IMR-90 (cell line): ENCODE measurements at regions not wholly inside any gene's neighbourhood (a gene's known extent, or its start where the extent isn't known, plus 50 kb on each side); places are given as distances from the start of the nearest gene placed in this dataset.

Source experiments
- ATAC-seq: fragments of 200-7000 bp; cut with Tn5 transposase; 2 replicates; pipeline ENCODE4 v1.9.1; 2020; ENCODE audit warnings: low read depth, mild to moderate bottlenecking, moderate library complexity
- BruUV-seq: library from RNA; stranded (reverse); fragments of 400-500 nt; replicated peaks from 2 replicates; lab custom pipeline; 2021; lab: Mats Ljungman, UMichigan
- CTCF ChIA-PET: fragments of 300-600 bp; formaldehyde crosslinking; extraction: SDS; loops from one replicate; lab custom pipeline; 2021; ENCODE audit warnings: antibody characterized with exemption; lab: Yijun Ruan, JAX
- POLR2A ChIA-PET: fragments of 300-600 bp; sonication (Branson Sonifier 250); formaldehyde crosslinking; loops from one replicate; lab custom pipeline; 2022; ENCODE audit warnings: antibody characterized with exemption; ENCODE audit not compliant: unreplicated experiment; lab: Charles Lee
- DNase-seq: peaks from one replicate; pipeline ENCODE4 v3.0.0; 2013
- H2AFZ ChIP-seq: replicated peaks from 2 replicates; pipeline ENCODE3; 2013; ENCODE audit warnings: low read length, mild to moderate bottlenecking; ENCODE audit not compliant: poor library complexity
- H2AK5ac ChIP-seq: 2 replicates; pipeline ENCODE4 v1.6.1; 2013; ENCODE audit warnings: low read depth, low read length, inconsistent platforms
- H2AK9ac ChIP-seq: replicated peaks from 2 replicates; pipeline ENCODE3; 2013; ENCODE audit warnings: mild to moderate bottlenecking, low read depth, low read length, moderate library complexity; ENCODE audit not compliant: poor library complexity
- H2BK120ac ChIP-seq: 2 replicates; pipeline ENCODE4 v1.6.1; 2013; ENCODE audit warnings: low read depth, low read length, inconsistent platforms
- H2BK15ac ChIP-seq: 3 replicates; pipeline ENCODE4 v1.6.1; 2013; ENCODE audit warnings: low read depth, low read length, inconsistent platforms
- H2BK20ac ChIP-seq: 2 replicates; pipeline ENCODE4 v1.6.1; 2013; ENCODE audit warnings: low read depth, mild to moderate bottlenecking, inconsistent platforms, low read length, moderate library complexity
- H2BK5ac ChIP-seq: 2 replicates; pipeline ENCODE4 v1.6.1; 2013; ENCODE audit warnings: mild to moderate bottlenecking, low read depth, low read length, inconsistent platforms; ENCODE audit not compliant: poor library complexity, severe bottlenecking
- H3K14ac ChIP-seq: replicated peaks from 2 replicates; pipeline ENCODE4 v1.6.1; 2013; ENCODE audit warnings: low read depth, low read length, inconsistent platforms
- H3K18ac ChIP-seq: 2 replicates; pipeline ENCODE4 v1.6.1; 2013; ENCODE audit warnings: low read depth, low read length, control low read depth
- H3K23ac ChIP-seq: 2 replicates; pipeline ENCODE4 v1.6.1; 2013; ENCODE audit warnings: low read depth, low read length, inconsistent platforms
- H3K27ac ChIP-seq: 2 replicates; pipeline ENCODE4 v1.5.1; 2013; ENCODE audit warnings: mild to moderate bottlenecking, control low read depth, low read length; ENCODE audit not compliant: insufficient read depth
- H3K27me3 ChIP-seq: 2 replicates; pipeline ENCODE4 v1.6.1; 2013; ENCODE audit warnings: low read length; ENCODE audit not compliant: control insufficient read depth, insufficient read depth
- H3K36me3 ChIP-seq: 2 replicates; pipeline ENCODE4 v1.6.1; 2013; ENCODE audit warnings: low read length, mixed read lengths; ENCODE audit not compliant: control insufficient read depth, insufficient read depth
- H3K4ac ChIP-seq: 2 replicates; pipeline ENCODE4 v1.6.1; 2013; ENCODE audit warnings: low read depth, low read length, inconsistent platforms
- H3K4me1 ChIP-seq: 2 replicates; pipeline ENCODE4 v1.6.1; 2013; ENCODE audit warnings: low read length, mixed read lengths; ENCODE audit not compliant: control insufficient read depth, insufficient read depth
- H3K4me2 ChIP-seq: 2 replicates; pipeline ENCODE4 v1.6.1; 2013; ENCODE audit warnings: low read depth, mild to moderate bottlenecking, control low read depth, low read length, moderate library complexity
- H3K4me3 ChIP-seq: 2 replicates; pipeline ENCODE4 v1.5.1; 2013; ENCODE audit warnings: low read depth, mild to moderate bottlenecking, control low read depth, low read length, moderate library complexity; ENCODE audit not compliant: insufficient read depth
- H3K56ac ChIP-seq: 2 replicates; pipeline ENCODE4 v1.6.1; 2013; ENCODE audit warnings: low read length, inconsistent platforms; ENCODE audit not compliant: insufficient read depth; ENCODE audit errors: extremely low read depth
- H3K79me1 ChIP-seq, 2 experiments: 2 replicates each; pipeline ENCODE4 v1.6.1; 2013; ENCODE audit warnings: low read length in 2 of 2, inconsistent platforms in 1 of 2, low read depth in 1 of 2
- H3K9ac ChIP-seq: 2 replicates; pipeline ENCODE4 v1.6.1; 2013; ENCODE audit warnings: low read depth, low read length, control low read depth
- H3K9me1 ChIP-seq: 2 replicates; pipeline ENCODE4 v1.6.1; 2013; ENCODE audit warnings: low read length, inconsistent platforms; ENCODE audit not compliant: insufficient read depth
- H3K9me3 ChIP-seq: 2 replicates; pipeline ENCODE4 v1.6.1; 2013; ENCODE audit warnings: low read length; ENCODE audit not compliant: control insufficient read depth, insufficient read depth
- H4K20me1 ChIP-seq: 2 replicates; pipeline ENCODE4 v1.6.1; 2013; ENCODE audit warnings: low read length, inconsistent platforms; ENCODE audit not compliant: insufficient read depth
- H4K5ac ChIP-seq: 2 replicates; pipeline ENCODE4 v1.6.1; 2013; ENCODE audit warnings: mild to moderate bottlenecking, low read depth, low read length, control low read depth
- H4K8ac ChIP-seq, 2 experiments: 2 replicates each; pipeline ENCODE4 v1.6.1; 2013; ENCODE audit warnings: low read depth in 2 of 2, low read length in 2 of 2, control low read depth in 1 of 2, inconsistent platforms in 1 of 2
- H4K91ac ChIP-seq: 2 replicates; pipeline ENCODE4 v1.6.1; 2013; ENCODE audit warnings: low read depth, low read length, inconsistent platforms; ENCODE audit not compliant: insufficient read depth
- BHLHE40 ChIP-seq: fragments of 150-350 bp; IDR thresholded peaks from 2 replicates; pipeline ENCODE4 v1.6.1; 2016; ENCODE audit warnings: mild to moderate bottlenecking, low read depth, low read length
- CEBPB ChIP-seq: IDR thresholded peaks from 2 replicates; pipeline ENCODE4 v1.6.1; 2012; ENCODE audit warnings: low read depth, low read length, improper control_type of control experiment
- CHD1 ChIP-seq: IDR thresholded peaks from 2 replicates; pipeline ENCODE4 v1.6.1; 2012; ENCODE audit warnings: low read depth, low read length, improper control_type of control experiment
- FOS ChIP-seq: fragments of 150-350 bp; IDR thresholded peaks from 2 replicates; pipeline ENCODE4 v1.6.1; 2016; ENCODE audit warnings: low read depth, low read length
- MAFK ChIP-seq: IDR thresholded peaks from 2 replicates; pipeline ENCODE4 v1.6.1; 2012; ENCODE audit warnings: low read depth, low read length, improper control_type of control experiment
- MAZ ChIP-seq: IDR thresholded peaks from 2 replicates; pipeline ENCODE4 v1.6.1; 2012; ENCODE audit warnings: low read depth, mild to moderate bottlenecking, low read length, improper control_type of control experiment, moderate library complexity, borderline replicate concordance
- MXI1 ChIP-seq: IDR thresholded peaks from 2 replicates; pipeline ENCODE4 v1.6.1; 2012; ENCODE audit warnings: low read depth, mild to moderate bottlenecking, low read length, moderate library complexity, borderline replicate concordance
- NFE2L2 ChIP-seq: fragments of 150-350 bp; IDR thresholded peaks from 2 replicates; pipeline ENCODE4 v1.6.1; 2016; ENCODE audit warnings: low read depth, mild to moderate bottlenecking, low read length
- POLR2A ChIP-seq: IDR thresholded peaks from 2 replicates; pipeline ENCODE4 v1.6.1; 2012; ENCODE audit warnings: mild to moderate bottlenecking, low read depth, low read length
- RAD21 ChIP-seq: IDR thresholded peaks from 2 replicates; pipeline ENCODE4 v1.6.1; 2012; ENCODE audit warnings: low read length, improper control_type of control experiment
- RCOR1 ChIP-seq: IDR thresholded peaks from 2 replicates; pipeline ENCODE4 v1.6.1; 2012; ENCODE audit warnings: mild to moderate bottlenecking, low read length, improper control_type of control experiment; ENCODE audit not compliant: insufficient replicate concordance
- RFX5 ChIP-seq: IDR thresholded peaks from 2 replicates; pipeline ENCODE4 v1.8.0; 2012; ENCODE audit warnings: low read depth, mild to moderate bottlenecking, low read length, moderate library complexity
- SMC3 ChIP-seq: fragments of 150-350 bp; IDR thresholded peaks from 2 replicates; pipeline ENCODE4 v1.6.1; 2016; ENCODE audit warnings: low read depth, mild to moderate bottlenecking, antibody characterized with exemption, low read length, moderate library complexity
- WGBS, 2 experiments: methylation state at CpG; one replicate each; pipeline versions ENCODE4 v1.1.5 to v1.1.7; 2013; ENCODE audit warnings: missing lambda C conversion rate in 2 of 2; ENCODE audit not compliant: insufficient read length in 1 of 2; ENCODE audit errors: extremely low coverage in 2 of 2; 5-methylcytosine and 5-hydroxymethylcytosine counted together
- dilution Hi-C: fragments of 300-500 bp; cut with HindIII; formaldehyde crosslinking; loops from one replicate; pipeline ENCODE4 v1.14.3; 2018; ENCODE audit warnings: low sequenced_read_pairs; ENCODE audit not compliant: unreplicated experiment
- in situ Hi-C: fragments of 300-500 bp; cut with MboI; formaldehyde crosslinking; loops from 3 replicates; pipeline ENCODE4 v1.14.3; 2019; ENCODE audit warnings: low sequenced_read_pairs, inconsistent platforms, mixed read lengths
- intact Hi-C: fragments of 100-400 bp; cut with micrococcal nuclease; formaldehyde crosslinking; loops from 2 replicates; pipeline ENCODE4 v1.10.0; 2022
- TF ChIP-seq, protein P1 (sequence below): fragments of 150-350 bp; IDR thresholded peaks from 2 replicates; pipeline ENCODE4 v1.6.1; 2017; ENCODE audit warnings: mild to moderate bottlenecking, antibody characterized with exemption, low read length, low read depth
- TF ChIP-seq, protein P2 (sequence below): conservative IDR thresholded peaks from 2 replicates; pipeline ENCODE4 v1.5.1; 2012; ENCODE audit warnings: mild to moderate bottlenecking, low read depth, low read length, improper control_type of control experiment

DNA sequence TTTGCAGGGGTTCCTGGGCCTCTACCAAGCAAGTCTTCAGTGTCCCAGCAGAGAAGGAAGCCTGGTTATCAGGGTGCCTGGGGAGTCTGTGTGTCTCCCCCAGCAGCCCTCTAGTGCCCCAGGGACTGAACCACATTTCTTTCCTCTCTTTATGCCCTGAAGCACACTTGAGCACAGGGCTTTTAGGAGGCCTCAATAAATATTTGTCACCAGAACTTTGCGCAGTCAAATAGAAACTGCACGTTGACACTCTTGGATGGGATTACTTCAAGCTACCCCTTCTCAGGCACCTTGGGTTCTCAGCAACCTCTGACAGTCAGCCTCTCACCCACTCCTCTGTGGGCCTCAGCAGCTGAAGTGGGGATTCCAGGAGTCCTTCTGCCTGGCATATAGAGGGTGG, 226.6 kb upstream of the HES1 start:
- H3K9me1 ChIP-seq, result no peaks in the 10 kb centered on the region
- no peak overlapping the region for H2AK9ac ChIP-seq
- H4K91ac ChIP-seq, result no peak overlapping the region
- H4K5ac ChIP-seq, result no peak overlapping the region
- H3K27ac ChIP-seq, result no peak overlapping the region
- H3K9ac ChIP-seq, result no peak overlapping the region
- H3K18ac ChIP-seq, result no peak overlapping the region
- TF ChIP-seq, protein P1, sequence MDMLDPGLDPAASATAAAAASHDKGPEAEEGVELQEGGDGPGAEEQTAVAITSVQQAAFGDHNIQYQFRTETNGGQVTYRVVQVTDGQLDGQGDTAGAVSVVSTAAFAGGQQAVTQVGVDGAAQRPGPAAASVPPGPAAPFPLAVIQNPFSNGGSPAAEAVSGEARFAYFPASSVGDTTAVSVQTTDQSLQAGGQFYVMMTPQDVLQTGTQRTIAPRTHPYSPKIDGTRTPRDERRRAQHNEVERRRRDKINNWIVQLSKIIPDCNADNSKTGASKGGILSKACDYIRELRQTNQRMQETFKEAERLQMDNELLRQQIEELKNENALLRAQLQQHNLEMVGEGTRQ, result no peak
- no peak for TF ChIP-seq FOS
- TF ChIP-seq MXI1, result no peak
- no peak for TF ChIP-seq POLR2A
- no peak for TF ChIP-seq RAD21
- no peak for TF ChIP-seq MAZ
- no peak for TF ChIP-seq BHLHE40
- no peak for TF ChIP-seq SMC3
- no peak for TF ChIP-seq NFE2L2
- TF ChIP-seq CEBPB, result no peak
- no peak for TF ChIP-seq CHD1
- no peak for TF ChIP-seq RCOR1
- TF ChIP-seq, protein P2, sequence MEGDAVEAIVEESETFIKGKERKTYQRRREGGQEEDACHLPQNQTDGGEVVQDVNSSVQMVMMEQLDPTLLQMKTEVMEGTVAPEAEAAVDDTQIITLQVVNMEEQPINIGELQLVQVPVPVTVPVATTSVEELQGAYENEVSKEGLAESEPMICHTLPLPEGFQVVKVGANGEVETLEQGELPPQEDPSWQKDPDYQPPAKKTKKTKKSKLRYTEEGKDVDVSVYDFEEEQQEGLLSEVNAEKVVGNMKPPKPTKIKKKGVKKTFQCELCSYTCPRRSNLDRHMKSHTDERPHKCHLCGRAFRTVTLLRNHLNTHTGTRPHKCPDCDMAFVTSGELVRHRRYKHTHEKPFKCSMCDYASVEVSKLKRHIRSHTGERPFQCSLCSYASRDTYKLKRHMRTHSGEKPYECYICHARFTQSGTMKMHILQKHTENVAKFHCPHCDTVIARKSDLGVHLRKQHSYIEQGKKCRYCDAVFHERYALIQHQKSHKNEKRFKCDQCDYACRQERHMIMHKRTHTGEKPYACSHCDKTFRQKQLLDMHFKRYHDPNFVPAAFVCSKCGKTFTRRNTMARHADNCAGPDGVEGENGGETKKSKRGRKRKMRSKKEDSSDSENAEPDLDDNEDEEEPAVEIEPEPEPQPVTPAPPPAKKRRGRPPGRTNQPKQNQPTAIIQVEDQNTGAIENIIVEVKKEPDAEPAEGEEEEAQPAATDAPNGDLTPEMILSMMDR, result no peak
- TF ChIP-seq RFX5, result no peak
- TF ChIP-seq MAFK, result no peak
- DNase-seq (no peak), ATAC-seq (no peak)
- no peak overlapping the region for H4K8ac ChIP-seq
- peaks cover 24% of the 10 kb centered on the region for H3K27me3 ChIP-seq
- no peak overlapping the region for H2BK15ac ChIP-seq
- H3K23ac ChIP-seq, result no peak overlapping the region
- in situ Hi-C loops, result no loop called here
- no peak overlapping the region for H3K4me2 ChIP-seq
- no peaks in the 10 kb centered on the region for H3K4me1 ChIP-seq
- POLR2A ChIA-PET, result no interaction called here
- dilution Hi-C loops, result no loop called here
- H3K14ac ChIP-seq, result no peak overlapping the region
- H4K20me1 ChIP-seq, result no peaks in the 10 kb centered on the region
- H3K79me1 ChIP-seq, result no peaks in the 10 kb centered on the region
- H3K36me3 ChIP-seq, result no peaks in the 10 kb centered on the region
- no TSS peak for BruUV-seq
- no peak overlapping the region for H2BK20ac ChIP-seq
- WGBS, 2 experiments, result no CpG with 5 or more reads among the region's 2 CpGs
- no peak overlapping the region for H2AK5ac ChIP-seq
- no peak overlapping the region for H2AFZ ChIP-seq
- intact Hi-C loops, result no loop called here
- H2BK5ac ChIP-seq, result no peak overlapping the region
- H3K9me3 ChIP-seq, result peaks cover 4% of the 10 kb centered on the region; the same call in 1 of the 2 replicates
- H2BK120ac ChIP-seq, result no peak overlapping the region
- no peak overlapping the region for H3K4me3 ChIP-seq
- CTCF ChIA-PET, result no interaction called here
- H3K56ac ChIP-seq, result no peak overlapping the region
- H3K4ac ChIP-seq, result no peak overlapping the region
